GM19025 (cell line): ENCODE measurements at regions not wholly inside any gene's neighbourhood (a gene's known extent, or its start where the extent isn't known, plus 50 kb on each side); places are given as distances from the start of the nearest gene placed in this dataset.

Experiments used
- ATAC-seq: cut with Tn5 transposase; IDR thresholded peaks from one replicate; pipeline ENCODE4 v1.9.1; 2021; ENCODE audit warnings: mild to moderate bottlenecking, low read depth, moderate library complexity; ENCODE audit not compliant: unreplicated experiment

- ATAC-seq, result no peak
Measured at GRCh38 chr16:13781169-13781564, 138.8 kb upstream of the ERCC4 start.

- ATAC-seq, result no peak
Measured at GRCh38 chr16:13781575-13782338, 138.2 kb upstream of the ERCC4 start.

GRCh38 chr16:13791095-13791494 is 128.9 kb upstream of the ERCC4 start:
- no peak for ATAC-seq

- ATAC-seq, result no peak
Measured at GRCh38 chr16:13793841-13794409, 126.0 kb upstream of the ERCC4 start.

GRCh38 chr16:13795131-13795530 is 124.8 kb upstream of the ERCC4 start:
- ATAC-seq, result no peak

- no peak for ATAC-seq
Measured at GRCh38 chr16:13797718-13798117, 122.2 kb upstream of the ERCC4 start.

GRCh38 chr16:13798211-13798610 is 121.7 kb upstream of the ERCC4 start:
- no peak for ATAC-seq

- ATAC-seq, result no peak
Measured at GRCh38 chr16:13803974-13804373, 116.0 kb upstream of the ERCC4 start.

GRCh38 chr16:13805951-13806350 is 114.0 kb upstream of the ERCC4 start:
- ATAC-seq, result no peak

- no peak for ATAC-seq
Measured at GRCh38 chr16:13806671-13807070, 113.3 kb upstream of the ERCC4 start.

GRCh38 chr16:13808102-13808501 is 111.9 kb upstream of the ERCC4 start:
- ATAC-seq, result no peak

GRCh38 chr16:13809765-13810164 is 110.2 kb upstream of the ERCC4 start:
- no peak for ATAC-seq

- no peak for ATAC-seq
Measured at GRCh38 chr16:13811834-13812233, 108.1 kb upstream of the ERCC4 start.

- no peak for ATAC-seq
Measured at GRCh38 chr16:13816701-13817100, 103.3 kb upstream of the ERCC4 start.

GRCh38 chr16:13823501-13823900 is 96.5 kb upstream of the ERCC4 start:
- no peak for ATAC-seq

- ATAC-seq, result no peak
Measured at GRCh38 chr16:13829697-13830299, 90.2 kb upstream of the ERCC4 start.

GRCh38 chr16:13833515-13833914 is 86.4 kb upstream of the ERCC4 start:
- no peak for ATAC-seq

- no peak for ATAC-seq
Measured at GRCh38 chr16:13835387-13835786, 84.6 kb upstream of the ERCC4 start.

GRCh38 chr16:13835935-13836730 is 83.8 kb upstream of the ERCC4 start:
- ATAC-seq, result no peak

- ATAC-seq, result no peak
Measured at GRCh38 chr16:13838401-13839190, 81.4 kb upstream of the ERCC4 start.
